GM18511 (cell line): ENCODE measurements at regions not wholly inside any gene's neighbourhood (a gene's known extent, or its start where the extent isn't known, plus 50 kb on each side); places are given as distances from the start of the nearest gene placed in this dataset.
A peak's percentile ranks its signal among the peaks of the same experiment; 100 is the strongest.
"Not testable (repeated sequence)": the region's sequence is repeated elsewhere in the genome, so short reads cannot be mapped to it uniquely, and the experiment has no call there.

ENCODE experiments used
- ATAC-seq: cut with Tn5 transposase; IDR thresholded peaks from one replicate; pipeline ENCODE4 v1.9.1; 2021; ENCODE audit warnings: mild to moderate bottlenecking, moderate library complexity; ENCODE audit not compliant: unreplicated experiment

DNA sequence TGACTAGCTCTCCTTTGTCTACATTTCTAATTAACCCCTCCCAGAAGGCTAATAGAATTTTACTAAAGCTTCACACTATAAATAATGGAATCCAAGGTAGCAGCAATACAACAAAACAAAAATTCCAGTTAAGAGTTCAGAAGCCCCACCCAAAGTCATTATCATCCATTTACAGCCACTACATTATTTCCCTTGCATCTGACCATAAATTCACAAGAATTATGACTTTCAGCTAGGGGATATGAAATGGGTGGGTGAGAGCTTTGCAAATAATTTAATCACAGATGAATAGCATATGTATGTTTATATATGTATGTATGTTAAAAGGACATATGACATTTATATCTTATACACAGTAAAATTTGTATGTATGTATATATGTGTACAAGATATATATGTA lies 65.3 kb upstream of the PTGDR start:
- no peak for ATAC-seq

DNA sequence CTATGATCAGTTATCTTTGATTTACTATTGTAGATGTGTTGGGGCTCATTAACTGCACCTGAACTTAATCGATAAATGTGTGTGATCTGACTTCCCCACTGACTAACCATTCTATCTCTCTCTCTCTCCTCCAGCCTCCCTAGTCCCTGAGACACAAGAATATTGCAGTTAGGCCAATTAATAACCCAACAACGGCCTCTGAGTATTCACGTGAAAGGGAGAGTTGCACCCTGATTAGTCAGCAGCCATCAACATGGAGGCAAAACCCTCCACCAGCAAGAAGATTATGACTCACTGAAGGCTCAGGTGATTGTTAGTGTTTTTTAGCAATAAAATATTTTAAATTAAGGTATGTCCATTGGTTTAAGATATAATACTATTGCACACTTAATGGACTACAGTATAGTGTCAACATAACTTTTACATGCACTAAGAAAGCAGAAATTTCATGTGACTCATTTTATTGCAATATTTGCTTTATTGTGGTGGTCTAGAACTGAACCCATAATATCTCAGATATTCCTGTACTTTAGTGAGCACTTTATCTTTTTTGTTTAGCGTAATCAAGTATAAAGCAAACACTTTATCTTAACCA lies 77.1 kb upstream of the PTGDR start:
- ATAC-seq = no peak

DNA sequence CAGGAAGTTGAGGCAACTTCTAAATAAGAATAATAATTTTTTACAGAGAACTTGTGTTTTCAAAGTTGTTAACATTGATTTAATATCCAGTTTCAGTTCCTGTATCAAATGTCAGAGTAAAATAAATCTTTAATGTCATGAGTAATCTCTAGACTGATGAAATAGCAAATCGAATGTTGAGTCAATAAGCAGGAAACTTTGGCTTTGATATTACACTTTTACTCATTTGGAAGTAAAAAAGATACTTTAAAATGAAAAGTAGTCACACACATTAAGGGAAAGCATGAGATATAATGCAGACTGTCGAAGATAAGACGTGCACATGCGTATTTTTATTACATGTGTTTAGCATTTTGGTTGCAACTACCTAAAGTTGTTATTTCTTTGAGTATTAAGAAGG lies 78.2 kb upstream of the PTGDR start:
- ATAC-seq = no peak

DNA sequence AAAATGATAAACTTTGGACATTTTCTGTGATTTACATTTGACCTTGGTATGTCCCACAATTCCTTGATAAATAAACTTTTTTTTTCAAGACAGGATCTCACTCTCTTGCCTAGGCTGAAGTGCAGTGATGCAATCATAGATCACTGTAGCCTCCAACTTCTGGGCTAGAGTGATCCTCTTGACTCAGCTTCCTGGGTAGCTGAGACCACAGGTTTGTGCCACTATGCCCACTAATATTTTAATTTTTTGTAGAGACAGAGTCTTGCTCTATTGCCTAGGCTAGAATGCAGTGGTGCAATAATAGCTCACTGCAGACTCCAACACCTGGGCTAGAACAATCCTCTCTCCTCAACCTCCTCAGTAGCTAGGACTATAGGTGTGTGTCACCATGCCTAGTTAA lies 79.1 kb upstream of the PTGDR start:
- no peak for ATAC-seq

DNA sequence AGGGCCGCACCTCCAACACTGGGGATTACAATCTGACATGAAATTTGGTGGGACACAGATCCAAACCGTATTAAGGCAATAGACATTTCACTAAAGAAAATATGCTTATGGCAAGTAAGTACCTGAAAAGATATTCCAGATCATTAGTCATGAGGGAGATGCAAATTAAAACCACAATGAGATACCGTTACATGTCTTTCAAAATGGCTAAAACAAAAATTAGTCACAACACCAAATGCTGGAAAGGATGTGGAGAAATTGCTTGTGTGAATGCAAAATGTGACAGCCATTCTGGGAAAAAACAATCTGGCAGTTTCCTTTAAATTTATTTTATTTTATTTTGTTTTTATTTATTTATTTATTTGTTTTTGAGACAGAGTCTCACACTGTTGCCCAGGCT lies 82.3 kb upstream of the PTGDR start:
- no peak for ATAC-seq

DNA sequence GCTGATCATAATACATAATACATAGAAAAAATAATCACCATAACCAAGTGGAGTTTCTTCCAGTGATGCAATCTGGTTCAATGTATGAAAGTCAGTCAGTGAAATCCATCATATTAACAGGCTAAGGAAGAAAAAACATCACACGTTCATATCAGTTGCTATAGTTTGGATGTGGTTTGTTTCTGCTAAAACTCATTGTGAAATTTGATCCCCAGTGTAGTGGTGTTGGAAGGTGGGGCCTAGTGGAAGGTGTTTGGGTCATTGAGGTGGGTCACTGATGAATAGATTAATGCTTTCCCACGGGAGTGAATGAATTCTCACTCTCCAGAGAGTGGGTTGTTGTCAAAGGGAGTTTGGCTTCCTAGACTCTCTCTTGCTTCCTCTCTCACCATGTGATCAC lies 84.6 kb upstream of the PTGDR start:
- no peak for ATAC-seq

DNA sequence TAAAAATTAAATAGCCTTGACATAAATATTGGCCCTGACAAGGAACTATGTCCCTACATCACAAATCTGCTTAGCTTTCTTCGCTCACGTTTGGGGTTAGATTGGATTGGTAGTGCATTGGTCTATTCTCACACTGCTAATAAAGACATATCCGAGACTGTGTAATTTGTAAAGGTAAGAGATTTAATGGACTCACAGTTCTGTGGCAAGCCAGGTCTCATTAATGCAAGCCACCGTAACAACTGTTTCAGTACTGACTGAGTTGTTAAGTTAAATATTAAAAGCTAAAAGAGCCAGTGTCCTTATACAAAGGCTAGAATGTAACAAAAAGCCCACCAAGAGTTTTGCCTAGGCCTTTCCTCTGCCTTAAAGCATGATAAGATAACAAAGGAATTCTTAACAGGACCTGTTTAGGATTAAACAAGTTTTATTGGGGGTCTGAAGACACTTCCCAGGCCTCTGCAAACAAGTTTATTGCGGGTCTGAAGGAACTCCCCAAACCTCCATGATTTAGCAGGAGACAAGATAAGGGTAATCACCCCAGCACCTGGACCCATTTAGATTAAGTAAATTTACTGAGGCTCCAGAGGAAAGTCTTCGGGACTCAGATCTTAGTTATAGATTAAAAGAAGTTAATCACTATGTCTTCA lies 88.2 kb upstream of the PTGDR start:
- no peak for ATAC-seq

DNA sequence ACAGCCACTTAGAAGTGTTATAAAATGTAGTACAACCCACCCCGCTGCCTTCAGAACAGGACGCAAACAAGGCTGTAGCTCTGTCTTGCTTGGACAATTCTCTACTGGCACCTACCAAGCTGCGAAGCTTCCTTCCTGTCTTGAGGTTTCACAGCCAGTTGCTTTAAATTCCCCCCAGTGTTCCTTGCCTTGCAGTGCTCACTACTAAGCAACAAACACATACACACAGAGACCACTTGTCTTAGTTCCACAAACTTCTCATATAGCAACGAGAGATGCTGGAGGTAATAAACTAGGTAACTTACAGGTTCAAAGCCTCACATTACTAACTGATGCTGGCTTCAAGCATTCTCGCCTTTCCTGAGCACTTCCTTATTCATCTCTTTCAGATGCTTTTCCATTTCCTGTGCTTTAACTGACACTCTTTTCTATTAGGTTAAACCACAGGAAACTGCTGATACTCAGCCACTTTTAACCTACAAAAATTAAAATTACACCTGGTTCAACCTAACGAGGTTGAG lies 91.5 kb upstream of the PTGDR start:
- ATAC-seq = peak; percentile 93

DNA sequence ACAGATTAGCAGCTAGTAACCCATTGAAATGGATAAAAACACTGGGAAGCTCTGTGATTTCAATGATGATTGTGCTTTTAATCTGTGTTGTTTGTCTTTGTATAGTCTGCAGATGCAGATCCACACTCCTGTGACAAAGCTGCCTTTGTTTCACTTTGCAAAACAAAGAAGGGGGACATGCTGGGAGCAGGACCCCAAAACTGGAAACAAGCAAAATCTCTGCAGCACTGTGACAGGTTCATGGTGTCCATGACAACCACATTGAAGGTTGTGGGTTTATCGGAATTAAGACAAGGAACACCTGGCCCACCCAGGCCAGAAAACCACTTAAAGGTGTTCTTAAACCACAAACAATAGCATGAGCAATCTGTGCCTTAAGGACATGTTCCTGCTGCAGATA lies 95.6 kb upstream of the PTGDR start:
- not testable (repeated sequence) for ATAC-seq

DNA sequence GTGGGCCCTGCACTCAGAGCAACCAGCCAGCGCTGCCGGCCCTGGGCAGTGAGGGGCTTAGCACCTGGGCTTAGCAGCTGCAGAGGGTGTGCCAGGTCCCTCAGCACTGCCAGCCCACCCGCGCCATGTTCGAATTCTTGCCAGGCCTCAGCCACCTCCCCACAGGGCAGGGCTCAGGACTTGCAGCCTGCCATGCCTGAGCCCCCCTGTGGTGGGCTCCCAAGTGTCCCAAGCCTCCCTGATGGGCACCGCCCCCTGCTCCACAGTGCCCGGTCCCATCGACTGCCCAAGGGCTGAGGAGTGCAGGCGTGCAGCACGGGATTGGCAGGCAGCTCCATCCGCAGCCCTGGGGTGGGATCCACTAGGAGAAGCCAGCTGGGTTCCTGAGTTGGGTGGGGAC lies 98.0 kb upstream of the NID2 start:
- ATAC-seq = no peak

DNA sequence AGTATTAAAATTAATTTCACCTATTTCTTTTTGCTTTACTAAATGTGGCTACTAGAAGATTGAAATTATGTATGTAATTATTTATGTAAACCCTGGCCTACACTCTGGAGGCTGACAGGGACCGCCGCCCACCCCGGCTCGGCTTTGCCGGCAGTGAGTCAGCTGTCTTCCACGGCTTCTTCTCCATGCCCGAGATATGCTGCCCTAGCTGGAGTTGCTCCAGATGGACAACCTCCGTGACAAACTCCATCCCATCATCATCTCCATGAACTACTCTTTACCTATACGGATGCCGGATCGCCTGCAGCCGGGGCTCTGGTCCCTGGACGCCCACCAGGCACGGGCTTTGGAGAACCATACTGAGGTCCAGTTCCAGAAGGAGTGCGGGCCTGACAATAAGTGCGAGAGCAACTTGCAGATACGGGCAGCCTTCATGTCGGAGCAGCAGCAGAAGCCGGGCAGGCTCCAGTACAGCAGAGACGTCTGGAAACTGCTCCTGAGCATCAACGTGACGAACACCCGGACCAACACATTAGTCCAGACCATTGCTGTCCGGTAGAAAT lies 86.9 kb upstream of the NID2 start:
- no peak for ATAC-seq

DNA sequence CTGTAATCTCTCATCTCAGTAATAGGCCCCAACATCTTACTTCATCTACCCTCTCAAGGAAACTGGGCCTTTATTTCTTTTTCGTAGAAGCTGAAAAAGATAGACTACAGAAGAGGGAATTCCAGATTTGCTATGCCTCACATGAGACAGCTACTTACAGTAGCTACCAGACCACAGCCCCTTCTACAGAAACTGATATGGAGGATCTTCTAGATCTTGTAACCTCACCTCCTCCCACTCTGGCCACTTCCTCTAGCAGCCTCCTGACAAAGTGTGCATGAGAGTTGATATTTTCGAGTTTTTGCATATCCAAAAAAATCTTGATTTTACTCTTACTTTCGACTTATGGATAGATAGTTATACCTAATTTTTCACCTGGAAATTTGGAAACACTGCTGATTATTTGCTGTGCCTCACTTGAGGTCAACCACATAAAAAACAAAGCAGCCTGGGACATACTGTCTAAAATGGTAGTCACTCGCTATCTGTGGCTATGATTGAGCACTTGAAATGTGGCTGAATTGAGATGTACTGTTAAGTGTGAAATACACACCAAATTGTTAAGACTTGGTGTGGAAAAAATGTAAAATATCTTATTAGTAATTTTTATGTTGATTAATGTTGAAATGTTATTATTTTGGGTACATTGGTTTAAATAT lies 86.3 kb upstream of the NID2 start:
- no peak for ATAC-seq

DNA sequence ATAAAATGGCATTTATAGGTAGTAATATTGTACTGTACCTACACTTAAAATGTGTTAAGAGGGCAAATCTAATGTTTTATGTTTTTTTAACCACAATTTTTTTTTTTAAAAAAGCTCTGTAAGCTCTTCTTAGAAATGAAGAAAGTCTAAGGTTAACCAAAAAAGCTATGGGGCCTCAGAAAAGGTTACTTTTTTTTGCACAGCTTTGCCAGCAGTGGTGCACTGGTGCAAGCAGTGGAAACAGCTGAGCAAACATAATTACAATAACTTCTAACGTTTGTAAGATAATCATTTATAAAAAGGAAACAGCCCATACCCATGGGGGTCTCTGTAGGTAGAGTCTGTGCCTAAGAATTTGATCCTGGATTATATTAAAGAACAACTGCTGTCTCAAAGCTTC lies 85.1 kb upstream of the NID2 start:
- ATAC-seq = no peak

DNA sequence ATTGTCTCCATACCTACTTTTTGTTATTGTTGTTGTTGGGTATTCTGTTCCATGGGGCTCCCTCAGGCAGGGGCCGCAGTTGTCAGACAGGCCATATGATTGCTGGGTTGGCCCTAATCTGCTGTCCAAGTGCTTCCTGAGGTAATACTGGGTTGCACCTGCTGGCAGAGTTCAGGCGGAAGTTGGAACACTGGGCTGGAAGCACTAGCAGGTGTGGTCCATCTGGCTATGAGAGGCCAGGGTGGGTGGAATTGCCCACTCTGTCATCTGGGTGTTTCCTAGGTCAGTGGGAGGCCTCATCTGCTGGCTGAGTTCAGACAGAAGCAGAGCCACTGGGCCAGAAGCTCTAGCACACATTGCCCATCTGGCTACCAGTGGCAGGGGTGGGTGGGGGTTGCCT lies 81.3 kb upstream of the NID2 start:
- no peak for ATAC-seq

DNA sequence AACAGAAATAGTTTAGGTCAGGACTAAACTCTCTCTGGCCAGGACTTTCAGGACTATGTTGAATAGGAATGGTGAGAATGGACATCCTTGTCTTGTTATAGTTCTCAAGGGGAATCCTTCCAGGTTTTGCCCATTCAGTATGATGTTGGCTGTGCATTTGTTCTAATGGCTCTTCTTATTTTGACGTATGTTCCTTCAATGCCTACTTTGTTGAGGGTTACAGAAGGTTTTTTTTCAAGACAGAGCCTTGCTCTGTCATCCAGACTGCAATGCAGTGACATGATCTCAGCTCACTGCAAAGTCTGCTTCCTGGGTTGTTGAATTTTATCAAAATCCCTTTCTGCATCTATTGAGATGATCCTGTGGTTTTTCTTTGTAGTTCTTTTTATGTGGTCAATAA lies 79.5 kb upstream of the NID2 start:
- no peak for ATAC-seq

DNA sequence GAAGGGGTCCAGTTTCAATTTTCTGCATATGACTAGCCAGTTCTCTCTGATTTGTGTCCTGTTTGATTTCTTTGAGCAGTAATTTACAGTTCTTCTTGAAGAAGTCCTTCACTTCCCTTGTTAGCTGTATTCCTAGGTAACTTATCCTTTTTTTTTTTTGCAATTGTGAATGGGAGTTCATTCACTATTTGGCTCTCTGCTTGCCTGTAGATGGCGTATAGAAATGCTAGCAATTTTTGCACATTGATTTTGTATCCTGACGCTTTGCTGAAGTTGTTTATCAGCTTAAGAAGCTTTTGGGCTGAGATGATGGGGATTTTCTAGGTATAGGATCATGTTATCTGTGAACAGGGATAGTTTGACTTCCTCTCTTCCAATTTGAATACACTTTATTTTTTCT lies 77.6 kb upstream of the NID2 start:
- ATAC-seq = no peak

DNA sequence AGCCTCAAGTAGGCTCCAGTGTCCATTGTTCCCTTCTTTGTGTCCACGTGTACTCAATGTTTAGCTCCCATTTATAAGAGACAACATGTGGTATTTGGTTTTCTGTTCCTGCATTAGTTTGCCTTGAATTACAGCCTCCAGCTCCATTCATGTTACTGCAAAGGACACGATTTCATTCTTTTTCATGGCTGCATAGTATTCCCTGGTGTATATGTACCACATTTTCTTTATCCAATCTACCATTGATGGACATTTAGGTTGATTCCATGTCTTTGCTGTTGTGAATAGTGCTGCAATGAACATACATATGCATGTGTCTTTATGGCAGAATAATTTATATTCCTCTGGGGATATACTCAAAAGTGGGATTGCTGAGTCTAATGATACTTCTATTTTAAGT lies 75.2 kb upstream of the NID2 start:
- ATAC-seq = not testable (repeated sequence)

DNA sequence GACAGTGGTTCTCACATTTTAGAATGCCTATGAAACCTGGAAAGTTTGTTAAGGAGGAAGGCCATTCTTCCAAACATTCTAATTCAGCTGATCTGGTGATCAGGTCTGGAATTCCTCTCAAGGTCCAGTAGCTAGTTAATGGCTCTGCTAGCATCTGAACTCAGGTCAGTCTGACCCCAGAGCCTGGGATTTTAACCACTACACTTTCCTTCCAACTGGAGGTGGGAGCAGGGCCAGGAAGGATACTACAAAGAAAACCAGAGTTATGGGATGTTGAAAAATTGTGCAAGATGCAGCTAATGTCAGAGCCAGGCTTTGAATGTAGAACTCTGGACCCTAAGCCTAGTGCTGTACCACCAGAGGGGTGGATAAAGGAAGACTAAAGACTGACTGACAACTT lies 73.6 kb upstream of the NID2 start:
- ATAC-seq = no peak

DNA sequence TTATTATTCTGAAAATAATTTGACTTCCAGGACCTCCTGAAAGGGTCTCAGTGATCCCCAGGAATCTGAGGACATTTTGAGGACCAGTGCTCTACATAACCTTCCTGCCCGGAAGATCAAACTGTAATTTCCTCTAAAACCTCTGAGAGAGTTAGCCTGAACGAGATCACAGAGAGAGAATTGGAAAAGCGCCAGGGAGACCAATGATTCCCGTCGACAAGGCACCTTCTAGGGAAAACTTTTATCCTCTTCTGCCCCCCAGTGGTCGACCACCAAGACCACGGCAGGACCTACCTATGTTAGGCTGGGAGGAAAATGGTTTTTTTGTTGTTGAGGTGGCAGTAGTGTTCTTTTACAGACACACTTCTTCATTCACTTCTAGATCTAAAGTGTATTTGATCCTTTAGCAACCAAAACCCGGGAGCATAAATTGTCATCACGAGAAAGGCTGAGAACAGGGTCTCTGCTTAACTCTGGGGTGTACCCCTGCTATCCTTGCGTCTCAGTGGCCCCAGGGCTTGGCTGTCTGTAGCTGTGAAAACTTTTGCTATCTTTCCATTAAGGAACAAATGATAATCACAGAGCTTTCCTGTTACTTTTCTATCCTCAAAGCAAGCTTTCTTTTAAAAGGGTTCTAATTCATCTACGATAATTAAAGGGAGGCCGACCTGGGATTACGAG lies 62.9 kb upstream of the NID2 start:
- ATAC-seq = no peak

DNA sequence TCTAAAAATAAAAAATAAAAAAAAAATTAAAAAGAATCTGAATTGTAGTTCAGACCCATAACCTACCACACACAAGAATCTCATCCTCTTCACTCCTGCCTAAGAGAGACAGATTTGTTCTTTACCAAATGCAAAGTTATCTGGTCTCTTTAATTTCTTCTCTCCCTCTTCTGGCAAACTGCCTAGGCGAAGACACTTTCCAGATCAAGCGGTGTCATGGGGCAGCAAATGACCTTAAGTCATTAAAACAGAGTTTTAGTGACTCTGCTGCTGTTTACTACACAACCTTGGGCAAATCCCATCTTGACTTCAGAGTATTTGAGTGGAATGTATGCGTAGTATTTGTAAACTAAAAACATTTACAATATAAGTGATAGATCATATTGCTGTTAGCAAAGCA lies 60.9 kb upstream of the NID2 start:
- no peak for ATAC-seq

DNA sequence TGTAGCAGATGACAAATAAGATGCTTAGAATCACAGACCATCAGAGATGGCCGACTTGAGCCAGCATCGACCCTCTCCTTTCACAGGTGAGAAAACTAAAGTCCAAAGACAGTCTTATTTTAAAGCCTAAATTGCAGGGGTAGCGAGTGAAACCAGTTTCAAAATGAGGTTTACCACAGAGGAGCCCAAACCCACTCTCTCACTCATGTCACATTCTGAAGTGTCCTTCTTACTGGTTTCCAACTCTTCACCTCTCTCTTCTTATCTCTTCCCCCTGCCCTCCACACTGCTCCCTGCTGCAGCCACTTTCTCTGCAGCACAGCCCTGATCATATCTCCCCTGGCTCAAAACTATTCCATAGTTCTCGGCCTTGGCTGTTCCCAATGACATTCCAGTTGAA lies 57.0 kb upstream of the NID2 start:
- ATAC-seq = no peak
